H9 (cell line): ENCODE measurements at regions not wholly inside any gene's neighbourhood (a gene's known extent, or its start where the extent isn't known, plus 50 kb on each side); places are given as distances from the start of the nearest gene placed in this dataset.
A peak's percentile ranks its signal among the peaks of the same experiment; 100 is the strongest.

Source experiments
- DNase-seq: peaks from one replicate; pipeline ENCODE4 v3.0.0-alpha.2; 2017
- H2AFZ ChIP-seq: one replicate; pipeline ENCODE4 v1.6.1; 2013; ENCODE audit warnings: mild to moderate bottlenecking, low read length, control low read depth, moderate library complexity
- H2AK5ac ChIP-seq: 2 replicates; pipeline ENCODE4 v1.6.1; 2013; ENCODE audit warnings: low read length, control low read depth, mixed read lengths; ENCODE audit not compliant: insufficient read length
- H2BK120ac ChIP-seq: one replicate; pipeline ENCODE4 v1.6.1; 2013; ENCODE audit warnings: low read depth, mild to moderate bottlenecking, low read length, control low read depth, inconsistent platforms; ENCODE audit not compliant: poor library complexity, severe bottlenecking
- H2BK12ac ChIP-seq: 2 replicates; pipeline ENCODE4 v1.6.1; 2013; ENCODE audit warnings: low read length, control low read depth, mixed read lengths, low read depth; ENCODE audit not compliant: insufficient read length
- H2BK15ac ChIP-seq: 2 replicates; pipeline ENCODE4 v1.6.1; 2013; ENCODE audit warnings: low read depth, low read length, control low read depth
- H2BK20ac ChIP-seq: one replicate; pipeline ENCODE4 v1.6.1; 2013; ENCODE audit warnings: low read depth, mild to moderate bottlenecking, low read length, control low read depth, inconsistent platforms; ENCODE audit not compliant: poor library complexity, severe bottlenecking
- H2BK5ac ChIP-seq: 2 replicates; pipeline ENCODE4 v1.6.1; 2013; ENCODE audit warnings: low read length, control low read depth, mixed read lengths; ENCODE audit not compliant: insufficient read length
- H3K14ac ChIP-seq: 2 replicates; pipeline ENCODE4 v1.6.1; 2013; ENCODE audit warnings: low read length, control low read depth; ENCODE audit not compliant: insufficient read depth
- H3K18ac ChIP-seq: 2 replicates; pipeline ENCODE4 v1.6.1; 2013; ENCODE audit warnings: low read depth, mild to moderate bottlenecking, mixed read lengths, low read length, control low read depth; ENCODE audit not compliant: insufficient read length
- H3K23ac ChIP-seq: 2 replicates; pipeline ENCODE4 v1.6.1; 2013; ENCODE audit warnings: low read length, control low read depth, mixed read lengths, low read depth; ENCODE audit not compliant: insufficient read length
- H3K23me2 ChIP-seq: 2 replicates; pipeline ENCODE4 v1.6.1; 2013; ENCODE audit warnings: low read depth, mild to moderate bottlenecking, mixed read lengths, low read length, control low read depth; ENCODE audit not compliant: insufficient read length, poor library complexity, severe bottlenecking
- H3K27ac ChIP-seq: 2 replicates; pipeline ENCODE4 v1.5.1; 2013; ENCODE audit warnings: low read length, control low read depth, mixed read lengths, low read depth; ENCODE audit not compliant: insufficient read length
- H3K27me3 ChIP-seq: 2 replicates; pipeline ENCODE4 v1.6.1; 2013; ENCODE audit warnings: low read length, control low read depth, inconsistent platforms; ENCODE audit not compliant: insufficient read depth
- H3K4ac ChIP-seq: 2 replicates; pipeline ENCODE4 v1.6.1; 2013; ENCODE audit warnings: low read depth, mild to moderate bottlenecking, control low read depth, inconsistent platforms, low read length, moderate library complexity
- H3K4me1 ChIP-seq: 2 replicates; pipeline ENCODE4 v1.6.1; 2013; ENCODE audit warnings: low read length, control low read depth, inconsistent platforms; ENCODE audit not compliant: insufficient read depth
- H3K4me2 ChIP-seq: 2 replicates; pipeline ENCODE4 v1.6.1; 2013; ENCODE audit warnings: low read length, control low read depth, mixed read lengths; ENCODE audit not compliant: insufficient read length, insufficient read depth
- H3K56ac ChIP-seq: 2 replicates; pipeline ENCODE4 v1.6.1; 2013; ENCODE audit warnings: low read depth, mild to moderate bottlenecking, mixed read lengths, low read length, control low read depth; ENCODE audit not compliant: insufficient read length
- H3K79me1 ChIP-seq: 2 replicates; pipeline ENCODE4 v1.6.1; 2013; ENCODE audit warnings: low read depth, mild to moderate bottlenecking, moderate library complexity, low read length, control low read depth, inconsistent platforms; ENCODE audit not compliant: insufficient read depth, poor library complexity, severe bottlenecking
- H3K79me2 ChIP-seq: 2 replicates; pipeline ENCODE4 v1.6.1; 2013; ENCODE audit warnings: low read length, control low read depth, inconsistent platforms; ENCODE audit not compliant: insufficient read depth
- H3K9ac ChIP-seq: 2 replicates; pipeline ENCODE4 v1.6.1; 2013; ENCODE audit warnings: low read length, control low read depth, mixed read lengths; ENCODE audit not compliant: insufficient read length; ENCODE audit errors: extremely low read depth
- H3K9me3 ChIP-seq: one replicate; pipeline ENCODE4 v1.6.1; 2013; ENCODE audit warnings: low read depth, low read length, inconsistent platforms; ENCODE audit not compliant: control insufficient read depth
- H3T11ph ChIP-seq: one replicate; pipeline ENCODE4 v1.6.1; 2013; ENCODE audit warnings: mild to moderate bottlenecking, low read length, control low read depth, inconsistent platforms
- H4K20me1 ChIP-seq: one replicate; pipeline ENCODE4 v1.6.1; 2013; ENCODE audit not compliant: control insufficient read depth, insufficient read length, insufficient read depth
- H4K5ac ChIP-seq: 2 replicates; pipeline ENCODE4 v1.6.1; 2013; ENCODE audit warnings: low read depth, mild to moderate bottlenecking, mixed read lengths, low read length, control low read depth; ENCODE audit not compliant: insufficient read length
- H4K8ac ChIP-seq: replicated peaks from 2 replicates; pipeline ENCODE4 v1.6.1; 2013; ENCODE audit warnings: low read length, control low read depth, mixed read lengths, low read depth; ENCODE audit not compliant: insufficient read length
- H4K91ac ChIP-seq: 2 replicates; pipeline ENCODE4 v1.6.1; 2013; ENCODE audit warnings: low read depth, mild to moderate bottlenecking, moderate library complexity, mixed read lengths, low read length, control low read depth; ENCODE audit not compliant: insufficient read length
- H3K27ac Mint-ChIP-seq, 3 experiments: 2 replicates in 2 of 3; 3 replicates in 1 of 3; pipeline ENCODE4 v1.8.0; 2020 to 2021; ENCODE audit warnings: mixed read lengths in 3 of 3, mild to moderate bottlenecking in 1 of 3, moderate library complexity in 1 of 3
- H3K27me3 Mint-ChIP-seq: 2 replicates; pipeline ENCODE4 v1.8.0; 2021; ENCODE audit warnings: low read depth, mild to moderate bottlenecking, moderate library complexity, mixed read lengths
- H3K36me3 Mint-ChIP-seq, 3 experiments: 2 replicates in 2 of 3; 3 replicates in 1 of 3; pipeline ENCODE4 v1.8.0; 2020 to 2021; ENCODE audit warnings: low read depth in 3 of 3, mixed read lengths in 3 of 3; ENCODE audit not compliant: insufficient read depth in 1 of 3
- H3K4me1 Mint-ChIP-seq, 2 experiments: 2 replicates each; pipeline ENCODE4 v1.8.0; 2020; ENCODE audit warnings: mixed read lengths in 2 of 2
- H3K4me3 Mint-ChIP-seq, 2 experiments: 2 replicates in 1 of 2; 3 replicates in 1 of 2; pipeline ENCODE4 v1.8.0; 2020 to 2021; ENCODE audit warnings: mild to moderate bottlenecking in 2 of 2, mixed read lengths in 2 of 2, moderate library complexity in 1 of 2
- H3K9me3 Mint-ChIP-seq, 2 experiments: 2 replicates in 1 of 2; 3 replicates in 1 of 2; pipeline ENCODE4 v1.8.0; 2020; ENCODE audit warnings: mild to moderate bottlenecking in 2 of 2, mixed read lengths in 2 of 2, moderate library complexity in 1 of 2
- CTCF ChIP-seq: fragments of 200-600 bp; sonication (generic); conservative IDR thresholded peaks from 3 replicates; pipeline ENCODE4 v1.8.0; 2021; ENCODE audit warnings: antibody characterized with exemption, mild to moderate bottlenecking
- WGBS: extraction: QIAGEN DNeasy Blood & Tissue Kit; methylation state at CpG from one replicate; pipeline ENCODE4 v1.1.7; 2013; ENCODE audit warnings: missing lambda C conversion rate, low lambda C conversion rate, mixed read lengths; ENCODE audit not compliant: insufficient read length; ENCODE audit errors: extremely low coverage; 5-methylcytosine and 5-hydroxymethylcytosine counted together

GRCh38 chr11:127600674-127601073, 600.1 kb upstream of the KIRREL3 start:
- Mint-ChIP-seq H3K27me3 (no peaks in the 10 kb centered on the region), H3K4me1 (peaks cover 17 to 19% of the 10 kb centered on the region in 2 experiments), H3K36me3 (no peaks in the 10 kb centered on the region), H3K4me3 (no peak overlapping the region), H3K9me3 (no peaks in the 10 kb centered on the region), H3K27ac (no peak overlapping the region; a peak in 2 of 7 replicates)
- no peak overlapping the region for H4K8ac ChIP-seq
- H3K79me2 ChIP-seq = no peaks in the 10 kb centered on the region
- no peak overlapping the region for H2BK5ac ChIP-seq
- no peak overlapping the region for H2BK120ac ChIP-seq
- no peak overlapping the region for H2BK20ac ChIP-seq
- H2BK15ac ChIP-seq = 0 out of 2 replicates have a peak overlapping the region, but pooled peaks have one; percentile 54
- H3T11ph ChIP-seq = no peak overlapping the region
- no peak overlapping the region for H2BK12ac ChIP-seq
- H3K79me1 ChIP-seq = no peaks in the 10 kb centered on the region
- H3K27ac ChIP-seq = no peak overlapping the region
- no CpG with 5 or more reads among the region's 2 CpGs for WGBS
- no peaks in the 10 kb centered on the region; the same call in 1 of the 2 replicates for H3K4me1 ChIP-seq
- no peak overlapping the region for H3K4ac ChIP-seq
- H3K18ac ChIP-seq = no peak overlapping the region
- H3K9ac ChIP-seq = no peak overlapping the region
- no peak for TF ChIP-seq CTCF
- H3K23ac ChIP-seq = no peak overlapping the region
- no peak overlapping the region for H3K14ac ChIP-seq
- no peak overlapping the region for H4K5ac ChIP-seq
- no peak overlapping the region for H2AFZ ChIP-seq
- no peaks in the 10 kb centered on the region for H4K20me1 ChIP-seq
- H2AK5ac ChIP-seq = no peak overlapping the region
- no peaks in the 10 kb centered on the region for H3K23me2 ChIP-seq
- no peak overlapping the region for H3K56ac ChIP-seq
- H3K27me3 ChIP-seq = no peaks in the 10 kb centered on the region
- peak overlapping the region; percentile 57 for H4K91ac ChIP-seq
- H3K9me3 ChIP-seq = no peaks in the 10 kb centered on the region
- no peak for DNase-seq
- H3K4me2 ChIP-seq = no peak overlapping the region
